K562 (cell line): ENCODE measurements at regions not wholly inside any gene's neighbourhood (a gene's known extent, or its start where the extent isn't known, plus 50 kb on each side); places are given as distances from the start of the nearest gene placed in this dataset.

Source experiments
- ATAC-seq: fragments of 200-7000 bp; cut with Tn5 transposase; 3 replicates; pipeline ENCODE4 v1.9.1; 2020; ENCODE audit warnings: moderate library complexity
- BruUV-seq: library from RNA; stranded (reverse); fragments of 400-500 nt; replicated peaks from 2 replicates; lab custom pipeline; 2021; lab: Mats Ljungman, UMichigan
- CTCF ChIA-PET: fragments of 300-600 bp; formaldehyde crosslinking; extraction: SDS; loops from one replicate; lab custom pipeline; 2021; ENCODE audit warnings: low intra/inter-chr PET ratio; lab: Yijun Ruan, JAX
- POLR2A ChIA-PET: fragments of 300-600, 350-650 bp; sonication (Branson Sonifier 250); formaldehyde crosslinking; extraction: SDS; loops from one replicate; lab custom pipeline; 2021; ENCODE audit warnings: antibody characterized with exemption, inconsistent platforms; lab: Yijun Ruan, JAX
- DNase-seq, 4 experiments: peaks; one replicate each; pipeline versions ENCODE4 v3.0.0 to v3.0.0-alpha.2; 2011 to 2018; ENCODE audit warnings: low spot score in 3 of 4, mixed read lengths in 3 of 4; ENCODE audit errors: extremely low read depth in 1 of 4
- FAIRE-seq: peaks from 2 replicates; lab custom pipeline; 2011; peaks lifted over from hg19 to GRCh38; lab: Jason Lieb, UNC
- H2AFZ ChIP-seq: 2 replicates; pipeline ENCODE4 v1.6.0; 2011; ENCODE audit warnings: low read depth, low read length, control low read depth, inconsistent platforms
- H3K27ac ChIP-seq: fragments of 200-600 bp; 3 replicates; pipeline ENCODE4 v1.8.0; 2011; ENCODE audit warnings: low read depth, mild to moderate bottlenecking, control low read depth, inconsistent platforms, low read length, moderate library complexity, mixed read lengths; ENCODE audit errors: extremely low read depth
- H3K27me3 ChIP-seq, 2 experiments: fragments of 300-600 bp in 1 of 2; 2 replicates in 1 of 2; 3 replicates in 1 of 2; pipeline versions ENCODE4 v1.6.0 to v1.8.0; 2011; ENCODE audit warnings: inconsistent platforms in 2 of 2, low read length in 2 of 2, mild to moderate bottlenecking in 1 of 2, mixed read lengths in 1 of 2, moderate library complexity in 1 of 2; ENCODE audit not compliant: control insufficient read depth in 2 of 2, insufficient read depth in 2 of 2
- H3K36me3 ChIP-seq: fragments of 300-600 bp; 3 replicates; pipeline ENCODE4 v1.8.0; 2011; ENCODE audit warnings: mild to moderate bottlenecking, low read length, inconsistent platforms; ENCODE audit not compliant: control insufficient read depth, insufficient read depth
- H3K4me1 ChIP-seq, 2 experiments: fragments of 200-600 bp in 1 of 2; replicated peaks in 1 of 2; 2 replicates in 1 of 2; 3 replicates in 1 of 2; pipeline versions ENCODE4 v1.5.1 to v1.8.0; 2011; ENCODE audit warnings: inconsistent platforms in 2 of 2, low read length in 2 of 2, mild to moderate bottlenecking in 1 of 2, mixed read lengths in 1 of 2, moderate library complexity in 1 of 2; ENCODE audit not compliant: control insufficient read depth in 2 of 2, insufficient read depth in 2 of 2
- H3K4me2 ChIP-seq: 2 replicates; pipeline ENCODE4 v1.6.1; 2011; ENCODE audit warnings: low read length, control low read depth, inconsistent platforms, mixed read lengths; ENCODE audit not compliant: insufficient read depth
- H3K4me3 ChIP-seq: fragments of 200-600 bp; sonication (generic), shearing (Covaris generic); 2 replicates; pipeline ENCODE4 v1.5.1; 2016; ENCODE audit warnings: control low read depth, inconsistent platforms
- H3K79me2 ChIP-seq: fragments of 200-600 bp; 3 replicates; pipeline ENCODE4 v1.8.0; 2011; ENCODE audit warnings: low read length, inconsistent platforms; ENCODE audit not compliant: control insufficient read depth, insufficient read depth
- H3K9ac ChIP-seq, 2 experiments: 2 replicates each; pipeline versions ENCODE4 v1.6.0 to v1.6.1; 2011; ENCODE audit warnings: low read depth in 2 of 2, low read length in 2 of 2, control low read depth in 1 of 2, inconsistent platforms in 1 of 2, mild to moderate bottlenecking in 1 of 2, mixed read lengths in 1 of 2; ENCODE audit not compliant: insufficient read depth in 1 of 2
- H3K9me1 ChIP-seq: one replicate; pipeline ENCODE4 v1.6.0; 2011; ENCODE audit warnings: inconsistent platforms, mild to moderate bottlenecking, low read length, moderate library complexity; ENCODE audit not compliant: control insufficient read depth, insufficient read depth
- H3K9me3 ChIP-seq: replicated peaks from 2 replicates; pipeline ENCODE4 v1.5.1; 2011; ENCODE audit warnings: low read depth, low read length, inconsistent platforms; ENCODE audit not compliant: control insufficient read depth, insufficient read depth
- H4K20me1 ChIP-seq: replicated peaks from 2 replicates; pipeline ENCODE4 v1.6.1; 2011; ENCODE audit warnings: low read length, inconsistent platforms, mixed read lengths; ENCODE audit not compliant: control insufficient read depth, insufficient read depth
- CHD2 ChIP-seq: IDR thresholded peaks from 2 replicates; pipeline ENCODE4 v1.6.1; 2011; ENCODE audit warnings: low read depth, low read length
- ELF2 ChIP-seq: fragments of 250-450 bp; sonication (Bioruptor Pico); IDR thresholded peaks from 2 replicates; pipeline ENCODE4 v1.5.0; 2021; ENCODE audit warnings: mild to moderate bottlenecking
- ERF ChIP-seq: fragments of 450-650 bp; formaldehyde crosslinking; IDR thresholded peaks from 2 replicates; pipeline ENCODE4 v1.4.0; 2020; ENCODE audit warnings: mild to moderate bottlenecking, mixed read lengths
- FOSL1 ChIP-seq: fragments of 200-800 bp; sonication (Bioruptor generic); conservative IDR thresholded peaks from 2 replicates; pipeline ENCODE4 v1.6.1; 2016; ENCODE audit warnings: missing genetic modification characterization, missing compliant biosample characterization
- ILK ChIP-seq: fragments of 450-650 bp; IDR thresholded peaks from 2 replicates; pipeline ENCODE4 v1.6.1; 2016; ENCODE audit warnings: missing genetic modification characterization, low read depth, mild to moderate bottlenecking, missing compliant biosample characterization, moderate library complexity, borderline replicate concordance
- KAT2B ChIP-seq: IDR thresholded peaks from one replicate; pipeline ENCODE4 v1.6.1; 2012; ENCODE audit warnings: low read depth, mild to moderate bottlenecking, control low read depth, inconsistent platforms, low read length, moderate library complexity
- NCOA2 ChIP-seq, 2 experiments: fragments of 450-650 bp; IDR thresholded peaks; 2 replicates each; pipeline ENCODE4 v1.6.1; 2018; ENCODE audit warnings: mild to moderate bottlenecking in 2 of 2, moderate library complexity in 1 of 2; ENCODE audit not compliant: partially characterized antibody in 2 of 2
- RUNX1 ChIP-seq: sonication (generic); IDR thresholded peaks from 2 replicates; pipeline ENCODE4 v1.6.1; 2016; ENCODE audit warnings: antibody characterized with exemption, low read depth
- STAT5A ChIP-seq: IDR thresholded peaks from 2 replicates; pipeline ENCODE4 v1.6.1; 2012; ENCODE audit warnings: low read length, inconsistent platforms, borderline replicate concordance
- SUPT5H ChIP-seq: fragments of 450-650 bp; IDR thresholded peaks from 2 replicates; pipeline ENCODE4 v1.6.1; 2016
- THAP12 ChIP-seq: fragments of 250-450 bp; sonication (Bioruptor Pico); IDR thresholded peaks from 2 replicates; pipeline ENCODE4 v1.9.0; 2021; ENCODE audit warnings: mild to moderate bottlenecking, inconsistent platforms
- ZBTB33 ChIP-seq: sonication (generic); formaldehyde crosslinking; IDR thresholded peaks from 2 replicates; pipeline ENCODE4 v1.8.1; 2023; ENCODE audit warnings: mild to moderate bottlenecking, missing genetic modification reagents
- ZSCAN32 ChIP-seq: fragments of 450-650 bp; formaldehyde crosslinking; IDR thresholded peaks from 2 replicates; pipeline ENCODE4 v1.4.0; 2020; ENCODE audit warnings: mild to moderate bottlenecking, moderate library complexity
- WGBS: fragments of 100-300 bp; shearing (Covaris generic); methylation state at CpG from one replicate; pipeline ENCODE4 v1.1.6; 2016; ENCODE audit warnings: low coverage, mixed read lengths; ENCODE audit not compliant: insufficient coverage; ENCODE audit errors: missing lambda C conversion rate; 5-methylcytosine and 5-hydroxymethylcytosine counted together
- in situ Hi-C: fragments of 300-500 bp; cut with MboI; formaldehyde crosslinking; loops from 4 replicates; pipeline ENCODE4 v1.15.0; 2018; ENCODE audit warnings: inconsistent platforms, mixed read lengths
- intact Hi-C: fragments of 100-400 bp; cut with micrococcal nuclease; formaldehyde crosslinking; loops from 2 replicates; pipeline ENCODE4 v1.14.2; 2022

DNA sequence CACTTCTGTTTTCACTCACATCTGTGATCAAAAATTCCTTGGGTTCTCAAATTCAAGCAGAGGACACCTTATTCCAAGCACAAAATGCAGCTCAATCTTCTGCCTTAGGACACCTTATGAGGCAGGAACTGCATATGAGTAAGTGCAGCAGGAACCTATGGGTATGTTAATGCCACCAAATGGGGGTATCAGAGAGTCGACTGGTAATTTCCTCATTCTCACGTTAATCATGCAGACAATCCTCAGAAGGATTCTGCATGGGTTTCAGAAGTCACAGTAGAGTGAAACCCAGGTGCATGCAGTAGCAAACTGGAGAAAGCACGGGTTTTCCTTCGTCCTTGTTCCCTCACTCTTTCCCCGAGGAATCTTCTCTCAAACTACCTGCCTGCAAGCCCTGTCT, 452.8 kb downstream of the CBLN2 start:
- no peak overlapping the region for H2AFZ ChIP-seq
- H3K9me1 ChIP-seq: no peaks in the 10 kb centered on the region
- intact Hi-C loops: no loop called here
- ATAC-seq (no peak), FAIRE-seq (no peak), DNase-seq (no peak)
- H3K27ac ChIP-seq: no peak overlapping the region
- WGBS: 5% methylated on average over 5 of the region's 5 CpGs
- no peak overlapping the region for H3K4me3 ChIP-seq
- no peaks in the 10 kb centered on the region for H3K79me2 ChIP-seq
- no peak overlapping the region for H3K9ac ChIP-seq
- ChIA-PET CTCF (no interaction called here), POLR2A (no interaction called here)
- H3K4me1 ChIP-seq: no peaks in the 10 kb centered on the region
- no peaks in the 10 kb centered on the region for H3K27me3 ChIP-seq
- no peaks in the 10 kb centered on the region for H3K36me3 ChIP-seq
- no peak overlapping the region for H3K4me2 ChIP-seq
- no TSS peak for BruUV-seq
- no peaks in the 10 kb centered on the region for H4K20me1 ChIP-seq
- in situ Hi-C loops: no loop called here
- no peaks in the 10 kb centered on the region for H3K9me3 ChIP-seq
- TF ChIP-seq CHD2: no peak

GRCh38 chr18:72089432-72089831, 454.7 kb downstream of the CBLN2 start:
- Histone ChIP-seq H3K9ac (no peak overlapping the region), H2AFZ (no peak overlapping the region), H3K79me2 (no peaks in the 10 kb centered on the region), H3K9me1 (no peaks in the 10 kb centered on the region), H3K27me3 (no peaks in the 10 kb centered on the region), H3K9me3 (no peaks in the 10 kb centered on the region), H3K36me3 (no peaks in the 10 kb centered on the region), H3K4me3 (no peak overlapping the region), H3K4me1 (no peaks in the 10 kb centered on the region), H3K4me2 (no peak overlapping the region), H3K27ac (no peak overlapping the region), H4K20me1 (no peaks in the 10 kb centered on the region)
- 4% methylated on average over 3 of the region's 3 CpGs for WGBS
- intact Hi-C loops (no loop called here), in situ Hi-C loops (no loop called here)
- ATAC-seq (no peak), DNase-seq (no peak), FAIRE-seq (no peak)
- CTCF ChIA-PET: no interaction called here
- POLR2A ChIA-PET: no interaction called here
- TF ChIP-seq STAT5A: no peak
- TF ChIP-seq ZBTB33: no peak
- TF ChIP-seq FOSL1 (tag): no peak
- TF ChIP-seq THAP12 (CRISPR knock-in tag): no peak
- no peak for TF ChIP-seq ELF2 (CRISPR knock-in tag)
- no peak for TF ChIP-seq NCOA2 (IDR thresholded peaks at IDR 0.05; ENCODE audit: partially characterized antibody in 2 of 2)
- no peak for TF ChIP-seq KAT2B
- TF ChIP-seq SUPT5H: no peak
- TF ChIP-seq ERF (CRISPR knock-in tag): no peak
- TF ChIP-seq ZSCAN32: no peak
- TF ChIP-seq RUNX1: no peak
- no peak for TF ChIP-seq ILK (tag)
- no TSS peak for BruUV-seq
